ENCODE measurements at regions not wholly inside any gene's neighbourhood (a gene's known extent, or its start where the extent isn't known, plus 50 kb on each side); places are given as distances from the start of the nearest gene placed in this dataset.

DNA sequence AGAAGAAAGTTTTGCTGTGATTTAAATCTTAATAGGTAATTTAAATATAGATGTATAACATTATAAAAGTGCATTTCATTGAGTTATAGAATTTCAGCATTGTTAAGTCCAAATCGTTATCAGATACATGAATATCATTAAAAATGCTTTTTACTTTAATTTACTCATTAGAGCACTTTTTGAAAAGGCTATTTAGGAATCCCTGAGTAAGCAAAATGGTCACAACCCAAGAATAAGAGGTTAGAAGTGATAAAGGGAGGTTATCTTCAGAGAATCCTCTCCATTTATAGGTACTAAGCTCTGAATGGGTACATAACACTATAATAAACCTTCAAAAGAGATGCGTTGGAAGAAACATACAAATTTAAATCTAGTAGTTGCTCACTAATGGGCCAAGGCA is 130.7 kb downstream of the SLC30A10 start:
- no peak for DNase-seq (ENCODE audit: low spot score)
- Histone ChIP-seq H3K9me3 (no peaks in the 10 kb centered on the region), H3K27ac (no peak overlapping the region), H3K4me1 (peaks cover 0 to 4% of the 10 kb centered on the region in 2 donors), H3K27me3 (no peaks in the 10 kb centered on the region), H3K4me3 (no peak overlapping the region), H3K36me3 (no peaks in the 10 kb centered on the region)
- TF ChIP-seq, protein P1, sequence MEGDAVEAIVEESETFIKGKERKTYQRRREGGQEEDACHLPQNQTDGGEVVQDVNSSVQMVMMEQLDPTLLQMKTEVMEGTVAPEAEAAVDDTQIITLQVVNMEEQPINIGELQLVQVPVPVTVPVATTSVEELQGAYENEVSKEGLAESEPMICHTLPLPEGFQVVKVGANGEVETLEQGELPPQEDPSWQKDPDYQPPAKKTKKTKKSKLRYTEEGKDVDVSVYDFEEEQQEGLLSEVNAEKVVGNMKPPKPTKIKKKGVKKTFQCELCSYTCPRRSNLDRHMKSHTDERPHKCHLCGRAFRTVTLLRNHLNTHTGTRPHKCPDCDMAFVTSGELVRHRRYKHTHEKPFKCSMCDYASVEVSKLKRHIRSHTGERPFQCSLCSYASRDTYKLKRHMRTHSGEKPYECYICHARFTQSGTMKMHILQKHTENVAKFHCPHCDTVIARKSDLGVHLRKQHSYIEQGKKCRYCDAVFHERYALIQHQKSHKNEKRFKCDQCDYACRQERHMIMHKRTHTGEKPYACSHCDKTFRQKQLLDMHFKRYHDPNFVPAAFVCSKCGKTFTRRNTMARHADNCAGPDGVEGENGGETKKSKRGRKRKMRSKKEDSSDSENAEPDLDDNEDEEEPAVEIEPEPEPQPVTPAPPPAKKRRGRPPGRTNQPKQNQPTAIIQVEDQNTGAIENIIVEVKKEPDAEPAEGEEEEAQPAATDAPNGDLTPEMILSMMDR (IDR thresholded peaks at IDR 0.05) = no peak

DNA sequence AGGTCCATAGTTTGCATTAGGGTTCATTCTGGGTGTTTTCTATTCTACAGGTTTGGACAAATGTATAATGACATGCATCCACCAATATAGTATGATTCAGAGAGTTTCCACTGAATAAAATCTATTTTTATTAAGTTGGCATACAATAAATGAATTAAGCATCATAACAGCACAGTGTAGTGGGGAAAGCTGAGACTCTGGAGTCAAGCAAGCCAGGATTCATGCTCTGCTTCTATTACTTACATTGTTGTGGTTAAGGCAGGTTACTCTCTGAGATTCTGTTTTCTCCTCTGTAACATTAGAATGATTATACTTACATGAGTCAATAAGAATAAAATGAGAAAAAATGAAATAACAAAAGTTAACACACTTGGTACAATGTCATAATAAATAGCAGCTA is 131.3 kb downstream of the SLC30A10 start:
- no peaks in the 10 kb centered on the region for H3K27me3 ChIP-seq
- DNase-seq (ENCODE audit: low spot score) = no peak
- H3K4me3 ChIP-seq = no peak overlapping the region
- H3K9me3 ChIP-seq = no peaks in the 10 kb centered on the region
- H3K27ac ChIP-seq = no peak overlapping the region
- no peaks in the 10 kb centered on the region for H3K36me3 ChIP-seq
- peaks cover 0 to 11% of the 10 kb centered on the region in 2 donors for H3K4me1 ChIP-seq
- TF ChIP-seq, protein P1 (IDR thresholded peaks at IDR 0.05) = no peak

DNA sequence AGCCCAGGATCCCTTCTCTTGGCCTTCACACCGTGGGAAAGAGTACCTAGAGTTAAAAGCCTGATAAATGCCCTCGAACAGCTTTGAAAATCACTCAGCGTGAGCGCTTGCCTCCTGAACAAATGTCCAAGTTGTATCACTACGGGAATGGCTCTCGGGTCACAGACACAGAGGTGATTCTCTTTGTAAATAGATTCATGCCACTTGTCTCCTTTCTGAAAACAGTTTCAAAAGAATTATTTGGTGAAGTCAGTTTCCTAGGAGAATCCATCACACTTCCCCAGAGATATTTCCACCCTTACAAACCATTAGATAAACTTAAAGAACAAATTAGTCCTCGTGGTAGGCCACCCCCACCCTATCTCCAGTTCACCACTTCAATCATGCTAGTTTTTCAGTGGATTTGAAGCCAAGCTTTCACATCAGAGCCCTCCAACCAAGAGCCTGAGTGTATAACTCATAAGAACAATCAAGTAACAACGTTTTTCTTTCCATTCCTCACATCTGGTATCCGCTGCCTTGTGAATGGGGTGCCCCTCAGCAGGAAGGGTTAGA is 132.9 kb downstream of the SLC30A10 start:
- peaks cover 0 to 20% of the 10 kb centered on the region in 2 donors for H3K4me1 ChIP-seq
- H3K9me3 ChIP-seq = no peaks in the 10 kb centered on the region
- TF ChIP-seq, protein P1 (IDR thresholded peaks at IDR 0.05) = no peak
- H3K36me3 ChIP-seq = no peaks in the 10 kb centered on the region
- no peak overlapping the region for H3K27ac ChIP-seq
- H3K4me3 ChIP-seq = no peak overlapping the region
- no peak for DNase-seq (ENCODE audit: low spot score)
- no peaks in the 10 kb centered on the region for H3K27me3 ChIP-seq

DNA sequence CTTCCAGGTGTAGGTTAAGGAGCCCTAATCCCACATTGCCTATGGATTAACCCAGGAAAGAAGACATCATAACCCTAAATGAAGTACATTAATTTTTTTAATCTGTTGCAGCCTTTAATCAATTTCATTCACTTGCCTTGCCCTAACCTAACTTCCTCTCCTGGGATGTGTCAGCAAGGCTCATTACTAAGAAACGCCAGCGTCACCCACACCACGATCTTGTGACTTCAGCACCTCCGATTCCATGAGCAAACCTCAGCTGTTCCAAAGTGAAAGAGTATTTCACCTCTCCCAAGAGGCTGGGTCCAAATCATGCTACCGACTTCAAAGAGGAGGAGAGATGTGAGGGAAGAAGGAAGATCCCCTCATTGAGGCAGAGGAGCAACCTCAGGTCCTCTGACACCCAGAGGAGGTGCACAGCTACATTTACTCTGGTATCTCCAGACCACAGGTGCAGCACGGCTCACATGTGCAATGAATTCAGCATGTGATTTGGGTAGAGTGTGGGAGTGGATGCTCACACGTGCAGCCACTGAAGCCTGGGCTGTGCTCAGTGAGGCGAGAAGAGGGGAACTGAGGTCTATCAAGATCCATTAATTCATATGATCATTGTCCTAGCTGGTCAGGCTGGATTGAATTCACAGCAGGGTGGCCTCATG is 134.1 kb downstream of the SLC30A10 start:
- Histone ChIP-seq H3K36me3 (no peaks in the 10 kb centered on the region), H3K4me1 (peaks cover 0 to 20% of the 10 kb centered on the region in 2 donors), H3K27ac (no peak overlapping the region), H3K9me3 (no peaks in the 10 kb centered on the region), H3K4me3 (no peak overlapping the region), H3K27me3 (no peaks in the 10 kb centered on the region)
- DNase-seq (ENCODE audit: low spot score) = no peak
- TF ChIP-seq, protein P1 (IDR thresholded peaks at IDR 0.05) = no peak

DNA sequence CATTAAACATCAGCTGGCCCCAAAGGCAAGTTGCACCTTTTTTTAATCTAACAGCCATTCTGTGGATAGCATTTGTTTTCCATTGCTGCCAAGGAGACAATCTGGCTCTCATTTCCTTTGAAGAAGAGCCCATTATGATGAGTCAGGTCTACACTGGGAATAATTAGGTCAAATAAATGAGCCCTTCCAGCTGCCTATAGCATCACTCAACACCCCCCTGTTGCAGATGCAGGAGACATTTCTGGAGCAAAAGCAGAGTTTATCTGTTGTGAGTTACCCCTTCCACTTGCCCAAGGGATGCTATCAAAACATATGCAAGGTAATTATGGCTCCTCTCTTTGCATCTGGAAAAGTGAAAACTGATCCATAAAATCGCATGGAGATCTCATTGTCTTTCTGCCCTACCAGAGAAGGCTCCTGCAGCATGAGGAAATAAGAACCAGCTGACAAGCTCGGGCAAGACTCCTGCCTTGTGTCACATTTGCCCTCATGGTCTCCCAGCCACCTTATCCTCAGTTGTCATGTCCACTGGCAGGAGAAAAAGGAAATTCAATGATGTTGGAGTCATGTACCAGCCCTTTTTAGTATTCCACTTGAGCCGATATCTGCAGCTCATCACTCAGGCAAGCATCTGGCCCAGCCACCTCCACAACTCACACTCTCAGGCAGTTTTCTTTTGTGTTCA is 135.9 kb downstream of the SLC30A10 start:
- DNase-seq (ENCODE audit: low spot score) = no peak
- H3K27me3 ChIP-seq = no peaks in the 10 kb centered on the region
- H3K27ac ChIP-seq = peak overlapping the region in 1 of 2 donors; percentile 45
- H3K9me3 ChIP-seq = no peaks in the 10 kb centered on the region
- no peak overlapping the region for H3K4me3 ChIP-seq
- TF ChIP-seq, protein P1 (IDR thresholded peaks at IDR 0.05) = no peak
- H3K36me3 ChIP-seq = no peaks in the 10 kb centered on the region
- H3K4me1 ChIP-seq = peaks cover 0 to 20% of the 10 kb centered on the region in 2 donors
